HepG2 (cell line): ENCODE measurements at regions not wholly inside any gene's neighbourhood (a gene's known extent, or its start where the extent isn't known, plus 50 kb on each side); places are given as distances from the start of the nearest gene placed in this dataset.

Experiments used
- ATAC-seq: fragments of 200-7000 bp; cut with Tn5 transposase; 3 replicates; pipeline ENCODE4 v1.9.1; 2020; ENCODE audit warnings: mild to moderate bottlenecking, moderate library complexity
- BruUV-seq: library from RNA; stranded (reverse); fragments of 400-500 nt; replicated peaks from 2 replicates; lab custom pipeline; 2021; lab: Mats Ljungman, UMichigan
- CTCF ChIA-PET: fragments of 300-600 bp; formaldehyde crosslinking; extraction: SDS; loops from one replicate; lab custom pipeline; 2021; ENCODE audit warnings: low total read pairs, inconsistent platforms, low intra/inter-chr PET ratio; lab: Yijun Ruan, JAX
- POLR2A ChIA-PET: fragments of 350-600 bp; sonication (Branson Sonifier 250); formaldehyde crosslinking; loops from one replicate; lab custom pipeline; 2020; ENCODE audit warnings: antibody characterized with exemption, inconsistent platforms; lab: Yijun Ruan, JAX
- DNase-seq: peaks from one replicate; pipeline ENCODE4 v3.0.0-alpha.2; 2015; ENCODE audit warnings: low spot score
- FAIRE-seq: peaks from 3 replicates; lab custom pipeline; 2011; peaks lifted over from hg19 to GRCh38; lab: Jason Lieb, UNC
- H2AFZ ChIP-seq: one replicate; pipeline ENCODE4 v1.6.1; 2011; ENCODE audit warnings: low read length, inconsistent platforms
- H3K27ac ChIP-seq: fragments of 300-600 bp; 3 replicates; pipeline ENCODE4 v1.8.0; 2011; ENCODE audit warnings: mixed run types, mild to moderate bottlenecking, mixed read lengths, low read length, inconsistent platforms; ENCODE audit not compliant: insufficient read depth; ENCODE audit errors: extremely low read length
- H3K27me3 ChIP-seq, 2 experiments: fragments of 200-600 bp in 1 of 2; 2 replicates in 1 of 2; 3 replicates in 1 of 2; pipeline versions ENCODE4 v1.6.0 to v1.8.0; 2011; ENCODE audit warnings: low read length in 2 of 2, mild to moderate bottlenecking in 2 of 2, moderate library complexity in 2 of 2, inconsistent platforms in 1 of 2; ENCODE audit not compliant: insufficient read depth in 2 of 2, control insufficient read depth in 1 of 2
- H3K36me3 ChIP-seq, 2 experiments: fragments of 200-600 bp in 1 of 2; replicated peaks in 1 of 2; 2 replicates in 1 of 2; 3 replicates in 1 of 2; pipeline versions ENCODE4 v1.5.1 to v1.8.0; 2011; ENCODE audit warnings: low read length in 2 of 2, inconsistent platforms in 1 of 2; ENCODE audit not compliant: insufficient read depth in 2 of 2, control insufficient read depth in 1 of 2
- H3K4me1 ChIP-seq: 2 replicates; pipeline ENCODE4 v1.5.1; 2012; ENCODE audit warnings: low read length, inconsistent platforms; ENCODE audit not compliant: insufficient read depth
- H3K4me2 ChIP-seq: 2 replicates; pipeline ENCODE4 v1.6.0; 2011; ENCODE audit warnings: low read depth, low read length, inconsistent platforms
- H3K4me3 ChIP-seq, 3 experiments: fragments of 200-600 bp in 1 of 3; sonication (generic), shearing (Covaris generic) in 1 of 3; replicated peaks in 1 of 3; 2 replicates each; pipeline ENCODE4 v1.5.1; 2011 to 2016; ENCODE audit warnings: low read length in 3 of 3, inconsistent platforms in 2 of 3, low read depth in 2 of 3, mild to moderate bottlenecking in 2 of 3, control low read depth in 1 of 3, mixed read lengths in 1 of 3; ENCODE audit not compliant: insufficient read depth in 1 of 3
- H3K79me2 ChIP-seq: one replicate; pipeline ENCODE4 v1.6.1; 2011; ENCODE audit warnings: low read length, inconsistent platforms; ENCODE audit not compliant: insufficient read depth
- H3K9ac ChIP-seq: 2 replicates; pipeline ENCODE4 v1.6.0; 2011; ENCODE audit warnings: mild to moderate bottlenecking, low read depth, low read length, inconsistent platforms; ENCODE audit not compliant: insufficient read depth
- H3K9me3 ChIP-seq: 2 replicates; pipeline ENCODE4 v1.5.1; 2012; ENCODE audit warnings: mild to moderate bottlenecking, low read length
- H4K20me1 ChIP-seq: 2 replicates; pipeline ENCODE4 v1.6.0; 2011; ENCODE audit warnings: inconsistent platforms, mild to moderate bottlenecking, low read length, moderate library complexity; ENCODE audit not compliant: insufficient read depth
- NFIB ChIP-seq: sonication (generic); formaldehyde crosslinking; IDR thresholded peaks from 2 replicates; pipeline ENCODE4 v1.9.0; 2021; ENCODE audit warnings: missing genetic modification reagents, mild to moderate bottlenecking, borderline replicate concordance
- ZBTB7A ChIP-seq: sonication (generic); formaldehyde crosslinking; IDR thresholded peaks from 2 replicates; pipeline ENCODE4 v1.8.0; 2022; ENCODE audit warnings: mild to moderate bottlenecking, missing genetic modification reagents
- WGBS: methylation state at CpG from one replicate; pipeline ENCODE4 v1.1.6; 2017; ENCODE audit warnings: low lambda C conversion rate; 5-methylcytosine and 5-hydroxymethylcytosine counted together
- in situ Hi-C: cut with HindIII; loops from 2 replicates; pipeline ENCODE4 v1.10.0; 2017; ENCODE audit warnings: low pct_unique_long_range_greater_than_20kb; ENCODE audit not compliant: extremely low pct_ligation_motif_present
- intact Hi-C: fragments of 100-400 bp; cut with micrococcal nuclease; formaldehyde crosslinking; loops from one replicate; pipeline ENCODE4 v1.10.0; 2022; ENCODE audit not compliant: unreplicated experiment
- TF ChIP-seq, protein P1 (sequence below): sonication (generic); formaldehyde crosslinking; IDR thresholded peaks from 2 replicates; pipeline ENCODE4 v1.8.0; 2022; ENCODE audit warnings: missing genetic modification reagents, mild to moderate bottlenecking, inconsistent platforms, borderline replicate concordance
- TF ChIP-seq, protein P2 (sequence below): sonication (generic); formaldehyde crosslinking; IDR thresholded peaks from 2 replicates; pipeline ENCODE4; 2020; ENCODE audit warnings: missing genetic modification reagents, mild to moderate bottlenecking, borderline replicate concordance

DNA sequence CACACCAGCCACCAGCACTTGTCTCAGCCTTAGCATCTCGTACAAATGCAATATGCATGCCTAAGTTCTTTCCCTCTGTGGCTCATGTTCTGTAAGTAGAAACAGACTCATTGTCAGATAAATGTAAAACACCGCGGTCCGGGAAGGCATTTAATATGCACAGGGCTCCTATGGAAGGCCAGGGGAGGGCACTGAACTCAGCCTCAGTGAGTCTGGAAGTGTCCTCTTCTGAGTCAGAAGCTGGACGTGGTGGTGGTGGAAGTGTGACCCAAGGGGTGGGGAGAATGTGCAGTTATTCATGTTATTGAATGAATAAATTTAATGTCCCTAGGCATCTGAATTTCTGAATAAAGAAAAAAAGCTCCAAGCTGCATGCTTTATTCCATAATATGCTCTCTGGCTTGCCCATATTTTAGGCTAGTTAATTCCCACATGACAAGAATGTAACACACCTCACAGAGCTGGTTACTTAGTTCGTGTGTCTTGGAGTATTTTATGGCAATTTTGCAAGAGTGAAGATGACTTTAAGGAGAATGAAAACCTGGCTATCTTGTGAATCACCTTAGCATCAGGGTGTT lies 193.1 kb upstream of the GATB start:
- H3K4me3 ChIP-seq = no peak overlapping the region
- ChIA-PET POLR2A (no interaction called here), CTCF (no interaction called here)
- FAIRE-seq = no peak
- ATAC-seq = no peak
- H3K79me2 ChIP-seq = no peaks in the 10 kb centered on the region
- no peak overlapping the region for H3K4me2 ChIP-seq
- in situ Hi-C loops (no loop called here), intact Hi-C loops (no loop called here)
- no peaks in the 10 kb centered on the region; a peak in 1 of 5 replicates for H3K27me3 ChIP-seq
- H3K4me1 ChIP-seq = peaks cover 18% of the 10 kb centered on the region
- no peak for DNase-seq
- no peaks in the 10 kb centered on the region for H3K9me3 ChIP-seq
- H3K9ac ChIP-seq = no peak overlapping the region
- TF ChIP-seq NFIB (CRISPR knock-in tag) (no peak), ZBTB7A (CRISPR knock-in tag) (no peak)
- TF ChIP-seq, protein P1, sequence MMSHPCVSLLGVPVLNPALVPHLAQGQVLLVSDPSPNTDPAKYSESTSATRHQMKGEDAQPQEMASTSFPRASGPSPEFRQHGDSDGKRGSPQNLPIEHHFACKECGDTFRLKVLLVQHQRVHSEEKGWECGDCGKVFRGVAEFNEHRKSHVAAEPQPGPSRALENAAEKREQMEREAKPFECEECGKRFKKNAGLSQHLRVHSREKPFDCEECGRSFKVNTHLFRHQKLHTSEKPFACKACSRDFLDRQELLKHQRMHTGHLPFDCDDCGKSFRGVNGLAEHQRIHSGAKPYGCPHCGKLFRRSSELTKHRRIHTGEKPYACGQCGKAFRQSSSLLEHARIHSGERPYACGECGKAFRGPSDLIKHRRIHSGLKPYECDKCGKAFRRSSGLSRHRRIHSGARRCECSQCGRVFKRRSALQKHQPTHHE (CRISPR knock-in tag) = no peak
- TF ChIP-seq, protein P2, sequence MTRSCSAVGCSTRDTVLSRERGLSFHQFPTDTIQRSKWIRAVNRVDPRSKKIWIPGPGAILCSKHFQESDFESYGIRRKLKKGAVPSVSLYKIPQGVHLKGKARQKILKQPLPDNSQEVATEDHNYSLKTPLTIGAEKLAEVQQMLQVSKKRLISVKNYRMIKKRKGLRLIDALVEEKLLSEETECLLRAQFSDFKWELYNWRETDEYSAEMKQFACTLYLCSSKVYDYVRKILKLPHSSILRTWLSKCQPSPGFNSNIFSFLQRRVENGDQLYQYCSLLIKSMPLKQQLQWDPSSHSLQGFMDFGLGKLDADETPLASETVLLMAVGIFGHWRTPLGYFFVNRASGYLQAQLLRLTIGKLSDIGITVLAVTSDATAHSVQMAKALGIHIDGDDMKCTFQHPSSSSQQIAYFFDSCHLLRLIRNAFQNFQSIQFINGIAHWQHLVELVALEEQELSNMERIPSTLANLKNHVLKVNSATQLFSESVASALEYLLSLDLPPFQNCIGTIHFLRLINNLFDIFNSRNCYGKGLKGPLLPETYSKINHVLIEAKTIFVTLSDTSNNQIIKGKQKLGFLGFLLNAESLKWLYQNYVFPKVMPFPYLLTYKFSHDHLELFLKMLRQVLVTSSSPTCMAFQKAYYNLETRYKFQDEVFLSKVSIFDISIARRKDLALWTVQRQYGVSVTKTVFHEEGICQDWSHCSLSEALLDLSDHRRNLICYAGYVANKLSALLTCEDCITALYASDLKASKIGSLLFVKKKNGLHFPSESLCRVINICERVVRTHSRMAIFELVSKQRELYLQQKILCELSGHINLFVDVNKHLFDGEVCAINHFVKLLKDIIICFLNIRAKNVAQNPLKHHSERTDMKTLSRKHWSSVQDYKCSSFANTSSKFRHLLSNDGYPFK (CRISPR knock-in tag) = no peak
- 0% methylated on average over 6 of the region's 6 CpGs for WGBS
- no TSS peak for BruUV-seq
- H3K36me3 ChIP-seq = no peaks in the 10 kb centered on the region
- no peak overlapping the region for H2AFZ ChIP-seq
- H4K20me1 ChIP-seq = no peaks in the 10 kb centered on the region
- no peak overlapping the region for H3K27ac ChIP-seq
